Cardiac fibroblast (primary cell): ENCODE measurements at regions not wholly inside any gene's neighbourhood (a gene's known extent, or its start where the extent isn't known, plus 50 kb on each side); places are given as distances from the start of the nearest gene placed in this dataset.

ENCODE experiments used
- DNase-seq, 2 donors: peaks; one replicate each; pipeline versions ENCODE4 v3.0.0 to v3.0.0-alpha.2; 2010; ENCODE audit warnings: low read depth in 2 of 2
- H3K4me3 ChIP-seq, 2 donors: replicated peaks in 1 of 2; 1 replicate in 1 of 2; 2 replicates in 1 of 2; pipeline ENCODE4 v1.5.1; 2011; ENCODE audit warnings: low read depth in 2 of 2, low read length in 2 of 2, mild to moderate bottlenecking in 2 of 2, moderate library complexity in 1 of 2
- CTCF ChIP-seq: IDR thresholded peaks from one replicate; pipeline ENCODE4 v1.5.1; 2011; ENCODE audit warnings: low read depth, mild to moderate bottlenecking, low read length, inconsistent platforms

GRCh38 chr12:72723732-72724131, 451.6 kb downstream of the TRHDE start:
- no peak for DNase-seq
- no peak for TF ChIP-seq CTCF
- no peak overlapping the region for H3K4me3 ChIP-seq

- H3K4me3 ChIP-seq = no peak overlapping the region
- no peak for TF ChIP-seq CTCF
- no peak for DNase-seq
Observed at GRCh38 chr12:72729451-72730010, 457.4 kb downstream of the TRHDE start.

GRCh38 chr12:72734581-72734980, 462.4 kb downstream of the TRHDE start:
- DNase-seq = no peak
- no peak for TF ChIP-seq CTCF
- H3K4me3 ChIP-seq = no peak overlapping the region

GRCh38 chr12:72738811-72739210, 466.6 kb downstream of the TRHDE start:
- no peak overlapping the region for H3K4me3 ChIP-seq
- TF ChIP-seq CTCF = no peak
- DNase-seq = no peak

- DNase-seq = no peak
- TF ChIP-seq CTCF = no peak
- H3K4me3 ChIP-seq = no peak overlapping the region
Observed at GRCh38 chr12:72740064-72740463, 467.9 kb downstream of the TRHDE start.

GRCh38 chr12:72742568-72742967, 470.4 kb downstream of the TRHDE start:
- DNase-seq = no peak
- TF ChIP-seq CTCF = no peak
- no peak overlapping the region for H3K4me3 ChIP-seq

GRCh38 chr12:72746048-72746447, 473.9 kb downstream of the TRHDE start:
- no peak for TF ChIP-seq CTCF
- no peak overlapping the region for H3K4me3 ChIP-seq
- DNase-seq = no peak
